GM12864 (cell line): ENCODE measurements at regions not wholly inside any gene's neighbourhood (a gene's known extent, or its start where the extent isn't known, plus 50 kb on each side); places are given as distances from the start of the nearest gene placed in this dataset.

Experiments used
- DNase-seq: peaks from one replicate; pipeline ENCODE4 v3.0.0-alpha.2; 2011; ENCODE audit warnings: low read depth
- H3K4me3 ChIP-seq: 2 replicates; pipeline ENCODE4 v1.5.1; 2011; ENCODE audit warnings: mild to moderate bottlenecking, low read depth, low read length, control low read depth
- TF ChIP-seq, protein P1 (sequence below): IDR thresholded peaks from 2 replicates; pipeline ENCODE4 v1.5.1; 2011; ENCODE audit warnings: low read depth, mild to moderate bottlenecking, moderate library complexity, low read length, control low read depth, inconsistent platforms; ENCODE audit errors: missing control alignments

DNA sequence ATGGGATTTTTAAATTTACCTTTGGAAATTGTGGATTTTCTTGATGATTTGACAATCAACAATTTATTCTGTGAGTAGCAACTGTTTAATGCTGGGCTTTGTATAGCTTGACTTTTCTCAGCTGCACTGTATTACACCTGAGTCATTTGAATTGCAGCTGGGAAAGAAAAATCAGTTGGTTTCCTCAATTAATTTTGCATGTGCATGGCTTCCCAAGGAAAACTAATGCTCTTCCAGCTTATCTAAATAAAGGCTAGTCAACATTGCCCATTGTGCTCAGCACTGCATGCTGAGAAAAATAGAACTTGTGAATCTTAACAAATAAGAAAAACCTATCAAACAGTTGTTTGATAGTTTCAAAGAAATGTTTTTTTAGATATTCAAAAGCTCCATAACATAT is 268.3 kb upstream of the CDH20 start:
- no peak for DNase-seq
- no peak overlapping the region for H3K4me3 ChIP-seq
- TF ChIP-seq, protein P1, sequence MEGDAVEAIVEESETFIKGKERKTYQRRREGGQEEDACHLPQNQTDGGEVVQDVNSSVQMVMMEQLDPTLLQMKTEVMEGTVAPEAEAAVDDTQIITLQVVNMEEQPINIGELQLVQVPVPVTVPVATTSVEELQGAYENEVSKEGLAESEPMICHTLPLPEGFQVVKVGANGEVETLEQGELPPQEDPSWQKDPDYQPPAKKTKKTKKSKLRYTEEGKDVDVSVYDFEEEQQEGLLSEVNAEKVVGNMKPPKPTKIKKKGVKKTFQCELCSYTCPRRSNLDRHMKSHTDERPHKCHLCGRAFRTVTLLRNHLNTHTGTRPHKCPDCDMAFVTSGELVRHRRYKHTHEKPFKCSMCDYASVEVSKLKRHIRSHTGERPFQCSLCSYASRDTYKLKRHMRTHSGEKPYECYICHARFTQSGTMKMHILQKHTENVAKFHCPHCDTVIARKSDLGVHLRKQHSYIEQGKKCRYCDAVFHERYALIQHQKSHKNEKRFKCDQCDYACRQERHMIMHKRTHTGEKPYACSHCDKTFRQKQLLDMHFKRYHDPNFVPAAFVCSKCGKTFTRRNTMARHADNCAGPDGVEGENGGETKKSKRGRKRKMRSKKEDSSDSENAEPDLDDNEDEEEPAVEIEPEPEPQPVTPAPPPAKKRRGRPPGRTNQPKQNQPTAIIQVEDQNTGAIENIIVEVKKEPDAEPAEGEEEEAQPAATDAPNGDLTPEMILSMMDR, result no peak

DNA sequence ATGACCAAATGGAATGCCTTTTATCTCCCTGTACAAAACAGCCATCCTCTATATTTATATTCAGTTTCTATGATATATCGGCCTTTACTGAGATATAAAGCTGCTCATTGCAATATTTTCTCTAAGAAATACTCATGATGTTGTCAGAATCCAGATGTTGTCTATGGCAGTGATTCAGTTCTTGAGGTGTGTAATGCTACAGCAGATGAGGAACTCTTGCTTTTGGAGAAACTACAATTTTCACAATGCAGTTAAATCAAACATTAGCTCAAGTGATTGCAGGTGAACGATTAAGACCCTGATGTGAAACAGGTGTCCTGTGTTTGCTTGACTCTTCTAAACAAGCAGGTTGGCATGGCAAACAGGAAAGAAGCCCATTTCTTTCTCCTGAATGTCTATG is 256.2 kb upstream of the CDH20 start:
- TF ChIP-seq, protein P1, result no peak
- DNase-seq, result no peak
- no peak overlapping the region for H3K4me3 ChIP-seq

DNA sequence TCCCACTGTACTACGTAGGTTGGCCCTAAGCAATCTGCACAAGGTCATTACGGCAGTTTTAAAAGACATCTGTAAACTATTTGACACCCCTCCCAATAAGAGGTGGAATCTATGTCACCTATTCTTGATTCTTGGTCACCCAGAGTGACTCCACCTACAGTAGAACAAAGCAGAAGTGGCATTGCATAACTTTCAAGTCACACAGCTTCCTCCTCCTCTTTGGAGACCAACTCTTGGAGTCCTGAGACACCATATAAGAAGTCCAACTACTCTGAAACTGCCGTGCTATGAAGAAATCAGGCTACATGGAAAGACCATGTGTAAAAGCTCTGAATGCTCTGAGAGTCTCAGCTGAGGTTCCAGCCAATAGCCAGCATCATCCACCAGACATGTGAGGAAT is 253.5 kb upstream of the CDH20 start:
- TF ChIP-seq, protein P1, result no peak
- no peak for DNase-seq
- H3K4me3 ChIP-seq, result no peak overlapping the region

DNA sequence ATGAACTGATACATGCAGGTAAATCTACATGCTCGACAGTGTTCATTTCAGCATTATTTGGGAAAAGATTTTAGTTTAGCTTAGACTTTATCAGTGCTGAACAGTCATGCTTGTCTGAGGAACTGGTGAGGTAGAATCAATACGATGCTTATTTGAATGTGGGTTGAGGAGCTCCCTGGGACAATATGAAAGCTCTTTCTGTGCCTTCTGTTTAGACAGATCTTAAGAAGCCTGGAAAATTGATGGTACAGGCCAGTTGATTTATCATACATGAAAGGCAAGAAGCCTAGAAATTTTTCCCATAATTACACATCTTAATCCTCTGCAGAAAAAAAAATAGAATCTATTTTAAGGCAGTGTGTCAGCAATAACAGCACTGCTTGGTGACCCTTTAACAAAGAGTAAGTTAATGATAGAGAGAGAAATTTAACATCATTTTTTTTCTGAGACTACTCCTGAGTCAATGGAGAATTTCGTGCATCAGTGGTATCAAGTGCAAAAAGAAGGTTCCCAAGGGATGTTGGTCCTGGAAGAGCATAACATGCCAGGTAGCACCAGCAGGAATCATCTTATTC is 252.2 kb upstream of the CDH20 start:
- TF ChIP-seq, protein P1, result no peak
- no peak overlapping the region for H3K4me3 ChIP-seq
- no peak for DNase-seq

DNA sequence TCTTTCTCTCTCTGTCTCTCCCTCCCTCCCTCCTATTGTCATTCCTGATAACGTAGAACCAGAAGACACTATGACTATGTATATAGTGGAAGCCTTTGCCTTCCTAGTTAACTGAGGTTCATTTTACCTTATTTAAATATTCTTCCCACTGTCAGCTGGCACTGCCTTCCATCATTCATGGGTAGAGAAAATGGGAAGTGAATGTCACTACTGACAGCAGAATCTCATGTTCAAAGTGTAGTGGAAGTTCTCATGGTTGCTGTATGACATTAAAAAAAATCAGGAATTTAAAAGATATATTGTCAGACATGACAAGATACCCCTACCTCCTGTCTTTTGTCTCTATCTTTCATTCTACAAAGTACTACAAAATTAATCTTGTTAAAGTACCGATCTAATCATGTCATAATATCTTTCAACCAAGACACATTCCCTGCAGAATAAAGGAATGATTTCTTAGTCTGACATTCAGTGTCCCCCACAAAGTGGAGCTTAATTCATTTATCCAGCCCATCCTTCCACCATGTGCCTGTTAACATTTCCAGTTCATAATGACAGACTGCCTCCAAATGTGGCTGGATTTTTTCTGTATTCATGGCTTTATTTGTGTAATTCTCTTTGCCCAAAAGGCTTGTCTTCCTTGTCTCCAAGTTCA is 250.1 kb upstream of the CDH20 start:
- H3K4me3 ChIP-seq, result no peak overlapping the region
- TF ChIP-seq, protein P1, result no peak
- DNase-seq, result no peak

DNA sequence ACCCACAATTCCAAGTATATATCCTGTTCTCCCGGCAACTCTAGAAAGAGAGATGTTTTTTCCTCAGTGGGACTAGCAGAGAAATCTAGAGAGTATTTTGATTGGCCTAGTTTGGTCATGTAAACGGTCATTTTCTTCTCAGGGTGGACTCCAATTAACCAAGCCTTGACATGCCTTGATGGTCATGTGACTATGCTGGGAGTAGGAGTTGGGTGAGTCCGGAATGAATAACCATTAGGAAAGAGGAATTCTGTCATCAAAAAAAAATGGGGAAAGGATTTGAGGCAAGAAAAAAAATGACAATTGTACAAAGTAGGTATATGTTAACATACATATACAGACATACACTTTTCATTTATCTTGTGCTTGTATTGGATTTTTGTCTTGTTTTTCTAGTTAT is 248.2 kb upstream of the CDH20 start:
- H3K4me3 ChIP-seq, result no peak overlapping the region
- DNase-seq, result no peak
- TF ChIP-seq, protein P1, result no peak

DNA sequence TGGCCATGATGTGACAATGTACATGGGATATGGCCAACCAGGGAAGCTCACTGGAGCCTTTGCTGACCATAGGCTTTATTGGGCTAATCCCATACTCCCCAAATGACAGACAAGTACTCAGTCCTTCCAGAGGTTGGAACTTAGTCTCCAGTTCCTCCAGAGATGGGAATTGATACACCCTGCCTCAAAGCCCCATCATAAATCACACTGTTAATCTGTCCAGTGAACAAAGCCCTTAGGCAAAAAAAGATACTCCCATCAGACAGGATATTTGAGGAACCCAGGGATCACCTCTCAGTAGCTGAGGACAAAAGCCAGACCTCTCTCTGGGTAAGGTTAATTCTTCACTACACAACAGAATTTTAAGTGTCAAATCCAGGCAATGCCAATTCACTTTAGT is 247.5 kb upstream of the CDH20 start:
- DNase-seq, result no peak
- H3K4me3 ChIP-seq, result no peak overlapping the region
- TF ChIP-seq, protein P1, result no peak
